HG02943 (cell line): ENCODE measurements at regions not wholly inside any gene's neighbourhood (a gene's known extent, or its start where the extent isn't known, plus 50 kb on each side); places are given as distances from the start of the nearest gene placed in this dataset.

Experiments
- ATAC-seq: cut with Tn5 transposase; IDR thresholded peaks from one replicate; pipeline ENCODE4 v1.9.1; 2021; ENCODE audit warnings: mild to moderate bottlenecking, low read depth, moderate library complexity; ENCODE audit not compliant: unreplicated experiment

- ATAC-seq, result no peak
These were observed 116.0 kb upstream of the AVPR1A start for GRCh38 chr12:63266988-63267387.

GRCh38 chr12:63264629-63265028, 113.6 kb upstream of the AVPR1A start:
- ATAC-seq, result no peak

GRCh38 chr12:63250486-63250885, 99.5 kb upstream of the AVPR1A start:
- no peak for ATAC-seq

- no peak for ATAC-seq
These were observed 87.9 kb upstream of the AVPR1A start for GRCh38 chr12:63238892-63239291.

GRCh38 chr12:63232896-63233295, 81.9 kb upstream of the AVPR1A start:
- no peak for ATAC-seq

- no peak for ATAC-seq
These were observed 77.9 kb upstream of the AVPR1A start for GRCh38 chr12:63228853-63229252.

GRCh38 chr12:63226792-63227463, 75.9 kb upstream of the AVPR1A start:
- no peak for ATAC-seq

GRCh38 chr12:63224396-63224795, 73.4 kb upstream of the AVPR1A start:
- ATAC-seq, result no peak

GRCh38 chr12:63223128-63223527, 72.1 kb upstream of the AVPR1A start:
- no peak for ATAC-seq

- no peak for ATAC-seq
These were observed 71.6 kb upstream of the AVPR1A start for GRCh38 chr12:63222582-63222981.

GRCh38 chr12:63220921-63221320, 69.9 kb upstream of the AVPR1A start:
- no peak for ATAC-seq

- no peak for ATAC-seq
These were observed 61.3 kb upstream of the AVPR1A start for GRCh38 chr12:63212316-63212715.

- no peak for ATAC-seq
These were observed 58.0 kb upstream of the AVPR1A start for GRCh38 chr12:63208956-63209355.

GRCh38 chr12:63206909-63207308, 55.9 kb upstream of the AVPR1A start:
- ATAC-seq, result no peak

GRCh38 chr12:63206494-63206893, 55.5 kb upstream of the AVPR1A start:
- ATAC-seq, result no peak
